H1 (cell line): ENCODE measurements at regions not wholly inside any gene's neighbourhood (a gene's known extent, or its start where the extent isn't known, plus 50 kb on each side); places are given as distances from the start of the nearest gene placed in this dataset.

Experiments used
- CTCF ChIA-PET: fragments of 300-600 bp; sonication (Branson Sonifier 250); formaldehyde crosslinking; loops from one replicate; lab custom pipeline; 2021; ENCODE audit not compliant: partially characterized antibody; lab: Charles Lee
- POLR2A ChIA-PET: fragments of 300-600 bp; sonication (Branson Sonifier 250); formaldehyde crosslinking; loops from one replicate; lab custom pipeline; 2021; ENCODE audit warnings: inconsistent platforms; ENCODE audit not compliant: partially characterized antibody; lab: Charles Lee
- DNase-seq, 2 experiments: peaks; one replicate each; pipeline versions ENCODE4 v3.0.0 to v3.0.0-alpha.2; 2010 to 2022; ENCODE audit warnings: low spot score in 2 of 2, low read depth in 1 of 2, mixed read lengths in 1 of 2
- FAIRE-seq: peaks from 2 replicates; lab custom pipeline; 2011; peaks lifted over from hg19 to GRCh38; lab: Jason Lieb, UNC
- H2AFZ ChIP-seq: 2 replicates; pipeline ENCODE4 v1.8.1; 2012; ENCODE audit warnings: low read length, inconsistent platforms
- H2AK5ac ChIP-seq: 2 replicates; pipeline ENCODE4 v1.6.1; 2013; ENCODE audit warnings: low read depth, low read length
- H2BK120ac ChIP-seq: replicated peaks from 2 replicates; pipeline ENCODE3; 2013; ENCODE audit warnings: low read depth, low read length, inconsistent platforms
- H2BK12ac ChIP-seq: 2 replicates; pipeline ENCODE4 v1.6.1; 2013; ENCODE audit warnings: low read depth, low read length
- H2BK15ac ChIP-seq: 2 replicates; pipeline ENCODE4 v1.6.1; 2013; ENCODE audit warnings: low read length
- H2BK20ac ChIP-seq: 2 replicates; pipeline ENCODE4 v1.6.1; 2013; ENCODE audit warnings: low read length
- H2BK5ac ChIP-seq: 2 replicates; pipeline ENCODE4 v1.6.1; 2013; ENCODE audit warnings: low read depth, low read length
- H3K14ac ChIP-seq: 2 replicates; pipeline ENCODE4 v1.6.1; 2013; ENCODE audit warnings: inconsistent platforms; ENCODE audit not compliant: insufficient read length
- H3K18ac ChIP-seq: 2 replicates; pipeline ENCODE4 v1.6.1; 2013; ENCODE audit warnings: low read length; ENCODE audit errors: extremely low read depth
- H3K23ac ChIP-seq: 2 replicates; pipeline ENCODE4 v1.6.1; 2013; ENCODE audit warnings: inconsistent platforms; ENCODE audit not compliant: insufficient read length
- H3K23me2 ChIP-seq: 2 replicates; pipeline ENCODE4 v1.6.1; 2013; ENCODE audit warnings: low read depth, low read length
- H3K27ac ChIP-seq: 2 replicates; pipeline ENCODE4 v1.6.1; 2011; ENCODE audit warnings: low read depth, low read length, inconsistent platforms
- H3K27me3 ChIP-seq, 4 experiments: replicated peaks in 1 of 4; 1 replicate in 1 of 4; 2 replicates in 3 of 4; pipeline versions ENCODE4 v1.6.1 to v1.8.1; 2011 to 2013; ENCODE audit warnings: low read length in 3 of 4, mild to moderate bottlenecking in 3 of 4, inconsistent platforms in 2 of 4, mixed read lengths in 2 of 4, moderate library complexity in 1 of 4; ENCODE audit not compliant: control insufficient read depth in 3 of 4, insufficient read depth in 3 of 4; ENCODE audit errors: extremely low read depth in 1 of 4
- H3K36me3 ChIP-seq, 4 experiments: 2 replicates each; pipeline versions ENCODE4 v1.6.1 to v1.8.1; 2011 to 2013; ENCODE audit warnings: mild to moderate bottlenecking in 4 of 4, low read length in 3 of 4, moderate library complexity in 2 of 4, control low read depth in 1 of 4, inconsistent platforms in 1 of 4; ENCODE audit not compliant: insufficient read depth in 4 of 4, control insufficient read depth in 2 of 4
- H3K4ac ChIP-seq: replicated peaks from 2 replicates; pipeline ENCODE3; 2013; ENCODE audit warnings: low read length, low read depth, mixed read lengths, inconsistent platforms; ENCODE audit not compliant: insufficient read length
- H3K4me1 ChIP-seq, 4 experiments: replicated peaks in 1 of 4; 1 replicate in 1 of 4; 2 replicates in 3 of 4; pipeline versions ENCODE4 v1.6.1 to v1.8.1; 2011 to 2013; ENCODE audit warnings: low read length in 3 of 4, inconsistent platforms in 2 of 4, mixed read lengths in 1 of 4; ENCODE audit not compliant: insufficient read depth in 4 of 4, control insufficient read depth in 3 of 4
- H3K4me2 ChIP-seq, 2 experiments: 2 replicates each; pipeline versions ENCODE4 v1.6.1 to v1.8.1; 2011 to 2013; ENCODE audit warnings: low read depth in 2 of 2, low read length in 2 of 2, control low read depth in 1 of 2, inconsistent platforms in 1 of 2, mild to moderate bottlenecking in 1 of 2; ENCODE audit not compliant: insufficient read depth in 1 of 2
- H3K4me3 ChIP-seq, 4 experiments: fragments of 200-600, 300-600 bp in 1 of 4; sonication (generic), shearing (Covaris generic), sonication (Bioruptor Twin) in 1 of 4; 2 replicates each; pipeline versions ENCODE4 v1.5.1 to v1.8.1; 2011 to 2016; ENCODE audit warnings: low read length in 4 of 4, low read depth in 3 of 4, control low read depth in 2 of 4, inconsistent platforms in 2 of 4, mild to moderate bottlenecking in 2 of 4, mixed read lengths in 1 of 4, moderate library complexity in 1 of 4; ENCODE audit not compliant: insufficient read depth in 2 of 4; ENCODE audit errors: extremely low read depth in 1 of 4
- H3K56ac ChIP-seq: replicated peaks from 2 replicates; pipeline ENCODE3; 2013; ENCODE audit warnings: low read depth, mild to moderate bottlenecking, mixed read lengths, low read length, inconsistent platforms; ENCODE audit not compliant: insufficient read length
- H3K79me1 ChIP-seq: 2 replicates; pipeline ENCODE4 v1.6.1; 2013; ENCODE audit warnings: low read depth, low read length, control low read depth
- H3K79me2 ChIP-seq, 2 experiments: 2 replicates each; pipeline versions ENCODE4 v1.6.1 to v1.8.1; 2012 to 2013; ENCODE audit warnings: low read length in 2 of 2, mild to moderate bottlenecking in 2 of 2, inconsistent platforms in 1 of 2; ENCODE audit not compliant: insufficient read depth in 2 of 2, control insufficient read depth in 1 of 2
- H3K9ac ChIP-seq, 4 experiments: replicated peaks in 1 of 4; 1 replicate in 1 of 4; 2 replicates in 3 of 4; pipeline versions ENCODE4 v1.6.1 to v1.8.1; 2011 to 2013; ENCODE audit warnings: low read depth in 3 of 4, low read length in 3 of 4, control low read depth in 2 of 4, mild to moderate bottlenecking in 2 of 4, moderate library complexity in 2 of 4, inconsistent platforms in 1 of 4; ENCODE audit errors: extremely low read depth in 1 of 4
- H3K9me3 ChIP-seq, 2 experiments: 2 replicates each; pipeline versions ENCODE4 v1.6.1 to v1.8.1; 2012 to 2013; ENCODE audit warnings: mild to moderate bottlenecking in 2 of 2, moderate library complexity in 2 of 2, control low read depth in 1 of 2, inconsistent platforms in 1 of 2, low read depth in 1 of 2, low read length in 1 of 2, mixed read lengths in 1 of 2; ENCODE audit not compliant: insufficient read depth in 2 of 2
- H4K20me1 ChIP-seq, 2 experiments: replicated peaks in 1 of 2; 2 replicates each; pipeline versions ENCODE3 to v1.8.1; 2011 to 2013; ENCODE audit warnings: inconsistent platforms in 2 of 2, low read length in 2 of 2, mild to moderate bottlenecking in 1 of 2; ENCODE audit not compliant: insufficient read depth in 2 of 2, control insufficient read depth in 1 of 2
- H4K5ac ChIP-seq: 2 replicates; pipeline ENCODE4 v1.6.1; 2013; ENCODE audit warnings: low read length, low read depth, mixed read lengths, inconsistent platforms; ENCODE audit not compliant: insufficient read length
- H4K8ac ChIP-seq: 2 replicates; pipeline ENCODE4 v1.8.0; 2013; ENCODE audit warnings: mild to moderate bottlenecking, moderate library complexity, low read length, inconsistent platforms; ENCODE audit not compliant: insufficient read depth; ENCODE audit errors: extremely low read depth
- H4K91ac ChIP-seq: replicated peaks from 2 replicates; pipeline ENCODE3; 2013; ENCODE audit warnings: low read length, mixed read lengths, inconsistent platforms; ENCODE audit not compliant: insufficient read length
- BCL11A ChIP-seq, 2 experiments: IDR thresholded peaks; one replicate each; pipeline ENCODE4 v1.6.1; 2011; ENCODE audit warnings: low read depth in 2 of 2, low read length in 2 of 2, mild to moderate bottlenecking in 2 of 2
- CBX8 ChIP-seq: fragments of 300-800, 300-1000 bp; sonication (generic); IDR thresholded peaks from 2 replicates; pipeline ENCODE4 v1.7.1; 2016; ENCODE audit warnings: low read depth, low read length, borderline replicate concordance
- CREB1 ChIP-seq: IDR thresholded peaks from 2 replicates; pipeline ENCODE4 v1.6.1; 2012; ENCODE audit warnings: inconsistent platforms
- CTBP2 ChIP-seq: IDR thresholded peaks from 2 replicates; pipeline ENCODE4 v1.7.0; 2011; ENCODE audit warnings: borderline replicate concordance, mild to moderate bottlenecking, moderate library complexity, mixed read lengths, low read length; ENCODE audit not compliant: insufficient read depth, insufficient read length
- EP300 ChIP-seq, 2 experiments: IDR thresholded peaks; 1 replicate in 1 of 2; 2 replicates in 1 of 2; pipeline ENCODE4 v1.6.1; 2011 to 2012; ENCODE audit warnings: low read depth in 2 of 2, low read length in 2 of 2, mild to moderate bottlenecking in 2 of 2, borderline replicate concordance in 1 of 2, inconsistent platforms in 1 of 2, moderate library complexity in 1 of 2
- FOSL1 ChIP-seq: IDR thresholded peaks from 2 replicates; pipeline ENCODE4 v1.6.1; 2011; ENCODE audit warnings: mild to moderate bottlenecking, low read depth, low read length, moderate library complexity; ENCODE audit not compliant: insufficient read depth
- HDAC6 ChIP-seq: IDR thresholded peaks from one replicate; pipeline ENCODE4 v1.7.1; 2012; ENCODE audit warnings: low read depth, mild to moderate bottlenecking, inconsistent platforms, low read length, moderate library complexity
- JUN ChIP-seq: IDR thresholded peaks from 2 replicates; pipeline ENCODE4 v1.6.1; 2011; ENCODE audit warnings: low read depth, mild to moderate bottlenecking, improper control_type of control experiment, low read length
- KDM5A ChIP-seq: fragments of 200-600 bp; IDR thresholded peaks from 2 replicates; pipeline ENCODE4 v1.7.1; 2012; ENCODE audit warnings: mild to moderate bottlenecking, low read length, inconsistent platforms, mixed read lengths
- NRF1 ChIP-seq: IDR thresholded peaks from 2 replicates; pipeline ENCODE4 v1.6.1; 2011; ENCODE audit warnings: mild to moderate bottlenecking, low read depth, low read length, improper control_type of control experiment
- PHF8 ChIP-seq: fragments of 200-600 bp; sonication (generic); conservative IDR thresholded peaks from 2 replicates; pipeline ENCODE4 v1.7.1; 2012; ENCODE audit warnings: low read depth, mild to moderate bottlenecking, inconsistent platforms, low read length, moderate library complexity
- POLR2A ChIP-seq, 2 experiments: IDR thresholded peaks; 1 replicate in 1 of 2; 2 replicates in 1 of 2; pipeline ENCODE4 v1.6.1; 2011; ENCODE audit warnings: low read depth in 2 of 2, low read length in 2 of 2, mild to moderate bottlenecking in 2 of 2; ENCODE audit errors: control extremely low read depth in 1 of 2
- RAD21 ChIP-seq, 2 experiments: IDR thresholded peaks in 1 of 2; conservative IDR thresholded peaks in 1 of 2; 2 replicates each; pipeline ENCODE4 v1.6.1; 2011; ENCODE audit warnings: low read depth in 2 of 2, low read length in 2 of 2, improper control_type of control experiment in 1 of 2, inconsistent platforms in 1 of 2, mild to moderate bottlenecking in 1 of 2, moderate library complexity in 1 of 2
- TCF12 ChIP-seq: IDR thresholded peaks from 2 replicates; pipeline ENCODE4 v1.6.1; 2011; ENCODE audit warnings: low read depth, mild to moderate bottlenecking, low read length
- YY1 ChIP-seq: IDR thresholded peaks from 2 replicates; pipeline ENCODE4 v1.6.1; 2011; ENCODE audit warnings: low read depth, mild to moderate bottlenecking, low read length
- WGBS, 2 experiments: shearing (Covaris generic) in 1 of 2; methylation state at CpG; one replicate each; pipeline versions ENCODE4 v1.1.6 to v1.1.7; 2013 to 2015; ENCODE audit warnings: low lambda C conversion rate in 2 of 2, mixed read lengths in 2 of 2, inconsistent platforms in 1 of 2, low coverage in 1 of 2, missing lambda C conversion rate in 1 of 2; ENCODE audit not compliant: insufficient replicate concordance in 2 of 2, insufficient coverage in 1 of 2, insufficient read length in 1 of 2; ENCODE audit errors: extremely low coverage in 1 of 2, missing lambda C conversion rate in 1 of 2; 5-methylcytosine and 5-hydroxymethylcytosine counted together

DNA sequence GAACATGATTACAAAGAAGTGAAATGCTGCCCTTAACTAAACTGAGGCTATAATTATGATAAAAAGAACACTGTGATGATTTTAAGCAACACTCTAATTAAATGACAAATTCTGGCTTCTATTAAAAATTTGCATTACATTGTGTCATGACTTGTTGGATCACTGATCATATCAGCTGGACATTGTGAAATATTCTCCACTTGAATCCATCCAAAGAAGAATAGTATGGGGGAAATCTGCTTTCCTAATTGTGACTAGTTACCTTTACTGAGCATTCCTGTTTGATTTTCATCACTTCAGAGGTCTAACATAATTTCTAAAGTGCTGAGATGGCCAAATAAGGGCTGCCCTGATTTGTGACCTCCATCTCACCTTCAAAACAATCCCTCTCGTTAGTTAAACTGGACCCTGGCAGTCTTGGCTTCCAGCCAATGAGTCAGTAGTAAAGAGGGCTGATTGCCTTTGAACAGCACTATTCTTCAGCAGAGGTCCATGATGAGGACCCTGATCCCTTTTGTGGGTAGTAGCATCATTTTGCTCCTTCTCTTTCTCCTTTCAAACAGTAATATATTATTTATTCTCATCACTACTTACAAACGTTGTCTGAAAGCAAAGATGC is 53.5 kb upstream of the LEKR1 start:
- Histone ChIP-seq H3K9me3 (no peaks in the 10 kb centered on the region), H3K56ac (no peak overlapping the region)
- TF ChIP-seq NRF1: no peak
- no peak for TF ChIP-seq JUN
- TF ChIP-seq TCF12: no peak
- TF ChIP-seq KDM5A: no peak
- no peak for TF ChIP-seq CTBP2
- TF ChIP-seq RAD21 (IDR thresholded peaks at IDR 0.05 in 1 of 2, conservative IDR thresholded peaks at IDR 0.05 in 1 of 2; ENCODE audit: low read depth in 2 of 2, low read length in 2 of 2): no peak
- TF ChIP-seq CREB1: no peak
- TF ChIP-seq FOSL1: no peak
- no peak for TF ChIP-seq POLR2A (IDR thresholded peaks at IDR 0.05; ENCODE audit: control extremely low read depth in 1 of 2, low read depth in 2 of 2, low read length in 2 of 2)
- TF ChIP-seq EP300 (IDR thresholded peaks at IDR 0.05; ENCODE audit: borderline replicate concordance in 1 of 2, low read depth in 2 of 2, low read length in 2 of 2): no peak
- no peak for TF ChIP-seq YY1
- no peak for TF ChIP-seq HDAC6
- no peak for TF ChIP-seq CBX8
- TF ChIP-seq PHF8: no peak
- no peak for TF ChIP-seq BCL11A (IDR thresholded peaks at IDR 0.05; ENCODE audit: low read depth in 2 of 2, low read length in 2 of 2)

More for the DNA sequence above, 53.5 kb upstream of the LEKR1 start:
- CTCF ChIA-PET: interaction anchor here (1.4 to 1.6 kb wide), 2 partner anchors 11 to 30 kb away, joined by 4 to 5 read pairs; no protein-coding TSS in a partner anchor
- no peak overlapping the region for H2BK5ac ChIP-seq
- no peak overlapping the region for H3K14ac ChIP-seq
- no peak overlapping the region for H3K4ac ChIP-seq
- 86% methylated on average over 2 of the region's 2 CpGs; no CpG with 5 or more reads in 1 of the 2 experiments for WGBS, 2 experiments
- no peak overlapping the region for H3K4me2 ChIP-seq
- H3K36me3 ChIP-seq: no peaks in the 10 kb centered on the region
- H3K23me2 ChIP-seq: no peaks in the 10 kb centered on the region
- H3K18ac ChIP-seq: no peak overlapping the region
- DNase-seq: no peak
- FAIRE-seq: no peak
- H3K4me1 ChIP-seq: no peaks in the 10 kb centered on the region
- no peak overlapping the region for H2BK15ac ChIP-seq
- no peak overlapping the region for H4K5ac ChIP-seq
- no peak overlapping the region for H2BK120ac ChIP-seq
- H3K79me2 ChIP-seq: no peaks in the 10 kb centered on the region
- H3K79me1 ChIP-seq: no peaks in the 10 kb centered on the region
- H4K91ac ChIP-seq: no peak overlapping the region
- no peak overlapping the region for H2BK12ac ChIP-seq
- POLR2A ChIA-PET: no interaction called here
- H4K20me1 ChIP-seq: no peaks in the 10 kb centered on the region
- no peak overlapping the region for H3K4me3 ChIP-seq
- no peak overlapping the region for H3K9ac ChIP-seq
- no peak overlapping the region for H2BK20ac ChIP-seq
- H2AFZ ChIP-seq: no peak overlapping the region
- H2AK5ac ChIP-seq: no peak overlapping the region
- H3K23ac ChIP-seq: no peak overlapping the region
- H4K8ac ChIP-seq: no peak overlapping the region
- no peaks in the 10 kb centered on the region for H3K27me3 ChIP-seq
- no peak overlapping the region for H3K27ac ChIP-seq
